ENCODE measurements at regions not wholly inside any gene's neighbourhood (a gene's known extent, or its start where the extent isn't known, plus 50 kb on each side); places are given as distances from the start of the nearest gene placed in this dataset.

- DNase-seq: no peak
Observed at GRCh38 chr13:59476366-59476765, 687.4 kb downstream of the DIAPH3 start.

DNA sequence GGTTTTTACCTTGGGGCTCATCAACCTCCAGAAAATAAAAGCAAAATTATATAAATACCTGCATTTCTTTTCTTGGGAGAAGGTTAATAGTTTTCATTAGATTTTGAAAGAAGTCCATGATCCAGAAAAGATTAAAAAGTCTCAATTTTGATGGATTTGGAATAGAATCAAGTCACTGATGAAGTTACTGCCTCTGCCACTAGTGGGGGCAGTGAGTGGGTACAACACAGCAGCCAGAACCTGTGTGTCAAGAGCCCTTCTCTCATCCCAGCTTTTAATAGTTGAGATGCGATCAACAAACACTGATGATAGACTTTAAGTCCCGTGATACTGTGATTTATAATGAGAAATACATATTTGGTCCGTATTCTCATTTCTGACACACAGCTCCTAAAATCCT lies 686.7 kb downstream of the DIAPH3 start:
- no peak for DNase-seq

GRCh38 chr13:59478908-59479307 lies 684.8 kb downstream of the DIAPH3 start:
- no peak for DNase-seq

- no peak for DNase-seq
Observed at GRCh38 chr13:59479629-59480028, 684.1 kb downstream of the DIAPH3 start.

- no peak for DNase-seq
Observed at GRCh38 chr13:59480396-59481259, 683.1 kb downstream of the DIAPH3 start.

DNA sequence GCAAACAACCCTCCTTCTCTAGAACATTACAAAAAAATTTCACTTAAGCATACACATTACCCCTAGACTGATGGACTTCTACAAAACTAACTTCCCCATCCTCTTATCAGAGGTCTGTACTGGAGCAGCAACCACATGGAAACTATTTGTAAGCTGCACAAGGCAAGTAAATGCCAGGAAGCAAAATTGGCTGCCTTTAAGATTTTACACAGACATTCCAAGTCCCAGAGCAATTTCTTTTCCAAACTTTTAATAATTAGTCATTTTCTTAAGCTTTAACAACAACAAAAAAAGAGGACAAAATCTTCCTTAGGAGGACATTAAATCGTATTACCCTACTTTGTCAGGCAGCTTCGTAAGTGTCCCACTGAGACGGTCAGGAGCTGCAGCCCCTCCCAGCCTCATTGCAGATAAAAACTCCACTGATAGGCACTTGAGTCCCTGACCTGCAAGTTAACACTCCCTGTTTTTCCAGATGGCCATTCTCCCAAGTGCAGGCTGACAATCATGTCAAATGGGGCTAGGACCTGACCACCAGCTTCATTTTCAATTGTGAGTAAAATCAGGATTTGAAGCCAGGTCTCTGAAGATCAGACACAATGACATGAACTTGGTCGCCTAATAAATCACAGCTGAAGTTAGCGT lies 680.1 kb downstream of the DIAPH3 start:
- no peak for DNase-seq

DNA sequence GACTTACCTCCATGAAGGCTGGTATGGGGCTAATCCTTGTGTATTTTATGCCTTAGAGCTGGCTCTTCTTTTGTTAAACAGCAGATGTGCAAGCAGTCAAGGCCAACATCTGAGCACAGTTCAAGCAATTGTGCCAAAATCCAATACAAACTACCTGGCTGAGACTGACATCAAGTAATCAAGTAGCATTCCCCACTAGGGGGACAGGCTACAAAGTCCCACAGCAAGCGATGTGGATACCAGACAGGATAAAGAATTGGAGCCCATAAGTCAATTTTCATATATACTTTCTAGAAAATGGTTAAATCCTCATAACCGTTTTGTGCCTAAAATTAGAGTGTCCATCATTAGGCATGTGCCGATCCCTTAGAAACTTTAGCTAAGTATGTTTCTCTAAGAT lies 675.8 kb downstream of the DIAPH3 start:
- DNase-seq: no peak

GRCh38 chr13:59488436-59488835 lies 675.3 kb downstream of the DIAPH3 start:
- no peak for DNase-seq

- DNase-seq: no peak
Observed at GRCh38 chr13:59490651-59491050, 673.1 kb downstream of the DIAPH3 start.

- no peak for DNase-seq
Observed at GRCh38 chr13:59492030-59492636, 671.6 kb downstream of the DIAPH3 start.

DNA sequence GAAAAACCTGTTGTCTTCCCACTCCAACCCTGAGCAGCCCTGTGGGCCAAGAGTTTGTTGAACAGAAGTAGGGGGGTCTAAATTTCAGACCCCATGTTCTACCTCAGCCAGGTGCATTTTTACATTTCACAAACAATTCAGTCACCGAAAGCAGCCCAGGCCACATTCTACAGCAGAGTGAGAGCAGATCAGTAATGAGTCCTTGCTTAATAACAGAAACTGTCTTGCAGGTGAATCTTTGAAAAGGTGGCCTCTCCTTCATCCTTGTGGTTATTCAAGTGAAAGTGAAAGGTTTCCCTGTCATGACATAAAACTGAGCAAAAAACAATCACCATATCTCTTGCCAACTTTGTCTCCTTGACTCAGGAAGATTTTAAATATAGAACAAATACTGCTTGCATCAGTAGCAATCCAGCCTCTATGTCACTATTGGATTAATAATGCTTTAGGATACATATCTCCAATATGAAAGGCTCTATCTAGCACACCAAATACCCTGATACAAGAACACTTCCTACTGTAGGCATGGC lies 670.2 kb downstream of the DIAPH3 start:
- no peak for DNase-seq

DNA sequence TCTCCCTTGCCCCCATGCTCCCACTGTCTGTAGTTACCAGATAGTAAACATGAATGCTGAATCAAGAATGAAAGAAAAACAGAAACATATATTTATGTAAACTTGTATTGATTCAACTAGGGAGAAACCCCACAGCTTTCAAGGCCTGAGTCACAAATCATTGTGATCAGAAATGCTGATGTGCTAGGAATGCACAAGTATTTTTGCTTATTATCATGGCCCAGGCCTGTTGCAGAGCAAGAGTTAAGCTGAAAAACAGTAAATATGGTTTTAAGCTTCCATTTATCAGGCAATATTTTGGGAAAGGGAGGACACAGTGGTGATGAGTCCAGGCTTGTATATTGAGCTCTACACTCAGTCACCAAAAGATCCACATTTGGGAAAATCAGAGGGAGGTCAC lies 669.6 kb downstream of the DIAPH3 start:
- no peak for DNase-seq

DNA sequence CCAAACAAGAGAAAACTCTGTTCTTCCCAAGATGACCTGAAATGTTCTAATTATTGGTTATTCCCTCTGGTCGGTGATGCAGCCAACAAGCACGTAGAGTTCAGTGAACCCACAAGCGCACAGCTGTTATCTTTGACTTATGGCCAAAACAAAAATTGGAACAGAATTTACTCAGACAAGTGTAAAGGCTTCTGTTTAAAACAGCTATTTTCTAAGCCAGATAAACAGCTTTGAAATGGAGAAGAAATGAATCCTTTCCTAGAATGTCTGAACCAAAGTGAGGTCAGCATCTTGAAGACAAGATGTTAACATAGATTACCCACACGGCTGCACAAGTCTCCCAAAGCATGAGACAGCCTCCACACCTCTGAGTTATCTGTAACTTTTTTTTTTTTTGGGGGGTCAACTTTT lies 669.2 kb downstream of the DIAPH3 start:
- DNase-seq: no peak

DNA sequence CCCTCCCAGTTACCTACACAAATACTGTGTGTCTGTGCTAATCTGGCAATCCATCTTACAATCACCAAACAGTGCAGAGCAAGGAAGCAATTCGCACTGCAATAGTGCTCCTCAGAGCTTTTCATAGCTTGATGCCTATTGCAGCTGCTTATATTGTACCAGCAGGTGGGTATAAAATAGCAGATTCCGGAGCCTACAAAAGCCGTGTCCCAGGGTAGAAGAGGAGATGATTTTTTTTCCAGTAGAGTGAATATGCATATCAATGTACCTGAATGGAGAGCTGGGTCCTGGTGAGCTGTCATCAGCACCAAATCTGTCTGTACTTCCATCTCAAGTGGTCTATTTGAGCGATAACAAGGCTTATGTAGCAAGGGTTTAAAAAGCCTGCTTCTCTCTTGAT lies 668.4 kb downstream of the DIAPH3 start:
- no peak for DNase-seq

- no peak for DNase-seq
Observed at GRCh38 chr13:59495936-59496512, 667.7 kb downstream of the DIAPH3 start.

- DNase-seq: no peak
Observed at GRCh38 chr13:59497621-59498247, 666.0 kb downstream of the DIAPH3 start.

DNA sequence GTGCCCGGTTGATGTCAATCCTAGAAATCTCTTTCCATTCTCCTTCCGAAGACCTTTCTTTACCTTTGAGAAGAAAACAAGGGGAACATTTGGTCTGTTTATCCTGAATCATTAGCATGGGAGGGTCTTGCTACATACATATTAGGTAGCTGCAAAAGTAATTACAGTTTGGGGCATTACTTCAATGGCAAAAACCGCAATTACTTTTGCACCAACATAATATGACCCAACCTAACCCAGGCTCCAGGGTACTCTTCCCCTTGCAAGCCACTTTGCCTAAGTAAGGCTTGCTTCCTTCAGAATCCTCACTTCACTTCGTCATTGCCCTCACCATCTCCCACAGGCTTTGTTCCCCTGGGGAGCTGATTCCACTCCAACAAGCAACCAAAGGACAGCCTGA lies 662.7 kb downstream of the DIAPH3 start:
- no peak for DNase-seq

- peak in 1 of 2 experiments; percentile 30 for DNase-seq
Observed at GRCh38 chr13:59504407-59504806, 659.3 kb downstream of the DIAPH3 start.

DNA sequence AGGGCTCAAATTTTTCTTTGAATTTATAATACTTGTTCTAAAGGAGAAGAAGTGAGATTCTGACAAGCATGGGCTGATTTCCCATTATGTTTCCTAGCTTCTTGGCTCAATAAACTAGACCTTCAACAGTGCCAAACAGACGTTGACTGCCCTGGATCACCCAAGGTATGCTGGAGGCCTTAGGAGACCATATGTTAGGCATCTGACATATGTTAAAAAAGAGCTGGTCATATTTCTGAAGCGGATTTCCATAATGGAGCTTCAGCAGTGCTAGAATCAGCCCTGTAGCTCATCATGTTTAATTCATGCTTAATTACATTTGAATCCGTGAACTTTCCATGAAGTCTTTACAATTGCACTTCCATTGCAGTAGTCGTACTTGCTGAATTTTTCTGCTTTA lies 653.3 kb downstream of the DIAPH3 start:
- DNase-seq: no peak

DNA sequence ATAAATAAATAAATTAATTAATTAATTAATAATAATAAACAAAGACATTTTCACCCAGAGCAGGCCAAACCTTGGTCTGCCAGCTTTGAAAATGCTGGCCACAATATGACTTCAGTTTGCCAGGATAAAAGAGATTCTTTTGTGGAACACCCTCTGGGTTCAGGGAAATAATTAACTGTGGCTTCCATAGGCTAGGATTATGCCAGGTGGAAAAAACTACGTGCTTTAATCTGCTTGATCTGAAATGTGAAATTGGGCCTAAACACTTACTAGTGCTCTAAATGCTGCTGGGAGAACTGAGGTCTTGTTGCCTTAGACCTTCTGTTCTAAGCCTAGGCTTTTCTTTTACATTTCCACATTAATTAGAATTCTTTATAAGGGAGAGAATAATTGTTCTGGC lies 650.0 kb downstream of the DIAPH3 start:
- DNase-seq: no peak

GRCh38 chr13:59514316-59514715 lies 649.4 kb downstream of the DIAPH3 start:
- DNase-seq: no peak

DNA sequence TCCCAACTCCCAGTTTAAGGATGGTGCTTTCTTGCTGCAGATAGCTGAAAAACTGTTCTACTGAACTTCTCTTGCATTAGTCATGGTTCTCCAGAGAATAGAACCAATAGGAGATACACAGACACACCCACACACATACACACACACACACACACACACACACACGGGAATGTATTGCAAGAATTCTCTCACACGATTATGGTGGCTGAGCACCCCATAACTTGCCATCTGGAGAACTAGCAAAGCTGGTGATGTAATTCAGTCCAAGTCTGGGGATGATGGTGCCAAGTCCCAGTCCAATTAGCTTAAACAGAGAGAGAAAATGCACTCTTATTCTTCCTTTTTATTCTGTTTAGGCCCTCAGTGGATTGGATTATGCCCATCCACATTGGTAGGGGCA lies 643.9 kb downstream of the DIAPH3 start:
- DNase-seq: no peak

DNA sequence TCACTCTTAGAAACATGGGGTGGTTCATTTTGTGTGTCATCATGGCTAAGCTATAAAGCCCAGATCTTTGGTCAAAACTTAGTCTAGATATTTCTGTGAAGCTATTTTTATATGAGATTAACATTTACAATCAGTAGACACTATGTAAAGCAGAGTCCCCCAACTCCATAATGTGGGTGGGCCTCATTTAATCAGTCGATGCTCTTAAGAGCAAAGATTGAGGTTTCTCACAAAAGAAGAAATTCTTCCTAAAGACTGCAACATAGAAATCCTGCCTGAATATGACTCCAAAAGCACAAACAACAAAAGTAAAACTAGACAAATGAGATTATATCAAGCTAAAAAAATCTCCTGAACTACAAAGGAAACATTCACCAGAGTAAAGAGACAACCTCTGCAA lies 642.2 kb downstream of the DIAPH3 start:
- DNase-seq: no peak

Measured in NCI-H526 (cell line).